ENCODE measurements at regions not wholly inside any gene's neighbourhood (a gene's known extent, or its start where the extent isn't known, plus 50 kb on each side); places are given as distances from the start of the nearest gene placed in this dataset.

DNA sequence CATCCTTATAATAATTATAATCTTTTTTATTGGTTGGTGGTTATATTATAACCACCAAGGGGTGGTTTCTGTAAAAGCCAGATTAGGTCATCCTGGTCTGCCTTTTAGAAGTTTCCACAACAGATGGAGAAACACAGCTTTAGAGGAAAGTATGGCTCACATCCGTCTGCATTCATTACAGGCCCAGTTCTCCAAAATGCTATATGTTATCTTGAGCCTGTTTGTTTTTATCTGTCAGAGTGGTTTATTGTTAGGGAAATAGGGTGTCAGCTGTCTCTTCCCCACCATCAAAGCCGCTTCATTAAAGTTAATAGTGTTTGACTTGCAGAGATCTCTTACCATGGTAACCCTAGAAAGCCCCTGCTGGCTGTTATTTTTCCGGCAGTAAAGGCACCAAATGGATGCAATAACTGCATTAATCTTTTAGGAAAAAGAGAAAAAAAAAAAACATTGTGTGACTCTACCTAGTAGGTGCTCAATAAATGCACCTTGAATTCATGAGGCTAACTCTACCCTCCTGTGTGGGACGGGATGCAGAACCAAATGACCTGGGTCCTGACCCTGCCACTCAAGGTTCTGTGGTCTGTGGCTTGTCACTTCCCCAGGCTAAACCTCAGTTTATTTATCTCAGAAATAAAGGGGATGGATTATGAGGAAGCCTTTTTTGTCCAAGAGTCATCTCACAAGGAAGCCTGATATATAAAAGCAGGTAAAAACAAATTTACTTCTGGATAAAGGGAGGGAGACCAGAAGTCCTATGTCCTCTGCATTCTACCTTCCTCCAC lies 118.3 kb downstream of the WT1 start:
- dilution Hi-C loops (cut with HindIII; ENCODE audit: low sequenced_read_pairs, unreplicated experiment): no loop called here
- in situ Hi-C loops (cut with MboI; ENCODE audit: low sequenced_read_pairs): no loop called here
- no peak overlapping the region for H3K4me2 ChIP-seq (ENCODE audit: low read depth, low read length)

More for the DNA sequence above, 118.3 kb downstream of the WT1 start:
- H3K9me3 ChIP-seq (ENCODE audit: control insufficient read depth, insufficient read depth, low read length): no peaks in the 10 kb centered on the region
- H3K14ac ChIP-seq (replicated peaks; ENCODE audit: low read depth, low read length): no peak overlapping the region
- no peaks in the 10 kb centered on the region for H4K20me1 ChIP-seq (ENCODE audit: insufficient read depth, low read length)
- H3K4ac ChIP-seq (ENCODE audit: low read depth, low read length): no peak overlapping the region
- no peak overlapping the region for H3K27ac ChIP-seq (ENCODE audit: insufficient read depth, low read length)
- no peak overlapping the region for H2BK120ac ChIP-seq (ENCODE audit: low read depth, low read length)
- H2AFZ ChIP-seq (replicated peaks; ENCODE audit: low read length, poor library complexity): no peak overlapping the region
- no peak overlapping the region for H2AK5ac ChIP-seq (ENCODE audit: low read depth, low read length)
- no peak overlapping the region for H3K23ac ChIP-seq (ENCODE audit: low read depth, low read length)
- DNase-seq (no peak), ATAC-seq (ENCODE audit: low read depth) (no peak)
- no peak overlapping the region for H2AK9ac ChIP-seq (replicated peaks; ENCODE audit: low read depth, low read length, poor library complexity)
- no peak overlapping the region for H4K91ac ChIP-seq (ENCODE audit: insufficient read depth, low read depth, low read length)
- H3K36me3 ChIP-seq (ENCODE audit: control insufficient read depth, insufficient read depth, low read length): no peaks in the 10 kb centered on the region
- H3K79me1 ChIP-seq (ENCODE audit: low read depth in 1 of 2, low read length in 2 of 2): no peaks in the 10 kb centered on the region
- H2BK20ac ChIP-seq (ENCODE audit: low read depth, low read length): no peak overlapping the region
- intact Hi-C loops (cut with micrococcal nuclease): no loop called here
- H3K56ac ChIP-seq (ENCODE audit: extremely low read depth, insufficient read depth, low read length): no peak overlapping the region
- ChIA-PET POLR2A (ENCODE audit: unreplicated experiment) (no interaction called here), CTCF (no interaction called here)
- H3K4me1 ChIP-seq (ENCODE audit: control insufficient read depth, insufficient read depth, low read length): no peaks in the 10 kb centered on the region
- no CpG with 5 or more reads among the region's 4 CpGs for WGBS, 2 experiments (ENCODE audit: extremely low coverage in 2 of 2, insufficient read length in 1 of 2)
- no peak overlapping the region for H3K9ac ChIP-seq (ENCODE audit: low read depth, low read length)
- no peak overlapping the region for H4K8ac ChIP-seq (ENCODE audit: low read depth in 2 of 2, low read length in 2 of 2)
- H3K18ac ChIP-seq (ENCODE audit: low read depth, low read length): no peak overlapping the region
- H3K4me3 ChIP-seq (ENCODE audit: insufficient read depth, low read depth, low read length): no peak overlapping the region
- TF ChIP-seq RAD21 (IDR thresholded peaks at IDR 0.05; ENCODE audit: low read length) (no peak), FOS (IDR thresholded peaks at IDR 0.05; ENCODE audit: low read depth, low read length) (no peak), NFE2L2 (IDR thresholded peaks at IDR 0.05; ENCODE audit: low read depth, low read length) (no peak), CHD1 (IDR thresholded peaks at IDR 0.05; ENCODE audit: low read depth, low read length) (no peak), SMC3 (IDR thresholded peaks at IDR 0.05; ENCODE audit: low read depth, low read length) (no peak), USF2 (IDR thresholded peaks at IDR 0.05; ENCODE audit: low read depth, low read length) (no peak), RCOR1 (IDR thresholded peaks at IDR 0.05; ENCODE audit: insufficient replicate concordance, low read length) (no peak), CEBPB (IDR thresholded peaks at IDR 0.05; ENCODE audit: low read depth, low read length) (no peak), MAFK (IDR thresholded peaks at IDR 0.05; ENCODE audit: low read depth, low read length) (no peak), MXI1 (IDR thresholded peaks at IDR 0.05; ENCODE audit: borderline replicate concordance, low read depth, low read length) (no peak), MAZ (IDR thresholded peaks at IDR 0.05; ENCODE audit: borderline replicate concordance, low read depth, low read length) (no peak)
- TF ChIP-seq, protein P1, sequence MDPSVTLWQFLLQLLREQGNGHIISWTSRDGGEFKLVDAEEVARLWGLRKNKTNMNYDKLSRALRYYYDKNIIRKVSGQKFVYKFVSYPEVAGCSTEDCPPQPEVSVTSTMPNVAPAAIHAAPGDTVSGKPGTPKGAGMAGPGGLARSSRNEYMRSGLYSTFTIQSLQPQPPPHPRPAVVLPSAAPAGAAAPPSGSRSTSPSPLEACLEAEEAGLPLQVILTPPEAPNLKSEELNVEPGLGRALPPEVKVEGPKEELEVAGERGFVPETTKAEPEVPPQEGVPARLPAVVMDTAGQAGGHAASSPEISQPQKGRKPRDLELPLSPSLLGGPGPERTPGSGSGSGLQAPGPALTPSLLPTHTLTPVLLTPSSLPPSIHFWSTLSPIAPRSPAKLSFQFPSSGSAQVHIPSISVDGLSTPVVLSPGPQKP (IDR thresholded peaks at IDR 0.05; ENCODE audit: borderline replicate concordance, low read depth, low read length): no peak
- H3K27me3 ChIP-seq (ENCODE audit: control insufficient read depth, insufficient read depth, low read length): peaks cover 4% of the 10 kb centered on the region; the same call in 1 of the 2 replicates
- BruUV-seq (replicated peaks): no TSS peak
- H2BK5ac ChIP-seq (ENCODE audit: low read depth, low read length, poor library complexity, severe bottlenecking): no peak overlapping the region
- H2BK15ac ChIP-seq (ENCODE audit: low read depth, low read length): no peak overlapping the region
- no peaks in the 10 kb centered on the region for H3K9me1 ChIP-seq (ENCODE audit: insufficient read depth, low read length)
- no peak overlapping the region for H4K5ac ChIP-seq (ENCODE audit: low read depth, low read length)

All from IMR-90 (cell line).